Right forelimb (tissue), 1 donor: ENCODE measurements at regions not wholly inside any gene's neighbourhood (a gene's known extent, or its start where the extent isn't known, plus 50 kb on each side); places are given as distances from the start of the nearest gene placed in this dataset.

Experiments
- DNase-seq: peaks from one replicate; pipeline ENCODE4 v3.0.0-alpha.2; 2018

DNA sequence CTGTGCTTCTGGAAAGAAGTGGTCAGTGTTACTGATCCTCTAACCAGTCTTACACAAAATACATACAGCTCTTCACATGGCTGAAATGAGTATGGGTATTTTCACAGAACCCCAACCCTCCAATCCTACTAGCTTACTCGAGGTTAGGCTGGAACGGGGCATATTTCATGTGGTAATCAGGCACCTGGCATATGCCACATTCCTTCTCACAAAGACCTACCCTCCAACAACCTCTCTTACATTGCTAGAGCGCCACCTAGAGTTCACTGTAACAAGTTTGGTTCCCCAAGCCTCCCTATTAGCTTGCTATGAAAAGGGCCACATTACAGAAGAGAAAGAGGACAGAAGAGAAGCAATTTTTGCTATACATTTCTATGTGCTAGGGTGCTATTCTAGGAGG lies 597.3 kb downstream of the PRELID2 start:
- no peak for DNase-seq

DNA sequence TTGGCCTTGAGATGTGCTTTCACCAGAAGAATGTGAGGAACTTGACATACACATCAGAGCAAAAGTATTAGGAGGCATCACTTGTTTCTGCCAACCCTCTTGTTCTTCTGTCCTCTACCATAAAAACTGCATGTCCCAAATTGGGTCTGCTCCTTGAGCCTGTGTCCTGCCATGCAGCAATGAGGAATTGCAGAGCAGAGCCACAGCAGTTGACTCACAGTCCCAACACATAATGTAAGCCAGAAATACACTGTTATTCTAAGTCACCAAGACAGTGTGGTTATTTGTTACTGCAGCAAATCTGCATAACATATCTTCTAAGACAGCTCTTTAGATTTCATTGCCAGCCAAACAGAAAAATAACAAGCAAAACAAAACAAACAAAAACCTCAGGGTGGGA lies 598.2 kb downstream of the PRELID2 start:
- DNase-seq, result no peak

DNA sequence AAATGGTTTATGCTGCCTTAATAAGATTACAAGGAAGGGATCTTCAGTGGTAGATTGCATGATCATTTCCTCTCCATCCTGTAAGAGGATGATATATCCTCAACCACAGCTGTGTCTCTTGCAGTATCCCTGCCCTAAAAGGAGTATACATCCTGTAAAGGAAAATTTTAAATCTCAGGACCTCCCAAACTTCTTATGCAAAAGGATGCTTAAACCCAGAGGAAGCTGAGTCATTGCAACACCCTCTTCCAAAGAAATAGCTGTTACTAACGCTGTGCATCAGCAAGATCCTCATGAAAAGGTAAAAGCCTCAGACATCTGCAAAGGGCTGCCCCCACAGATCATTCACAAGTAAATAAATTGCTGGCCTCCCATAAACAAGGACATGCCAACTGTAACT lies 599.0 kb downstream of the PRELID2 start:
- DNase-seq, result no peak

DNA sequence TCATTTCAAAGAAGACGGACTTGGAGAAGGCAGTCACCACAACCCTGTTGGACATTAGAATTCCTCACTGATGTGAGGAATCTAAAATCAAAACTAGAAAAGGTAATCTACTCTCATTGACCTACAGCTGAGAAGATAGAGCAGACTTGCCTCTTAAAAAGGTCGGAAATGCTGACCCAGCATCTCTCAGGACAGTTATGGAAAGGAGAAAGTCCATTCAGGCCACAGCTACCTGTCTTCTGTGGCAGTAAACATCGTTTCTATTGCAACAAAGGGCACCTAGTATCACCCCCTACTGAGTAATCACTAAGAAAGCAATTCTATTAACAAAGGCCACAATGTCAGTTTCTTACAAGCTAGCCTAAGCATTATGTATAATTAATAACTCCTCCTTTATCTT lies 601.7 kb downstream of the PRELID2 start:
- DNase-seq, result no peak

DNA sequence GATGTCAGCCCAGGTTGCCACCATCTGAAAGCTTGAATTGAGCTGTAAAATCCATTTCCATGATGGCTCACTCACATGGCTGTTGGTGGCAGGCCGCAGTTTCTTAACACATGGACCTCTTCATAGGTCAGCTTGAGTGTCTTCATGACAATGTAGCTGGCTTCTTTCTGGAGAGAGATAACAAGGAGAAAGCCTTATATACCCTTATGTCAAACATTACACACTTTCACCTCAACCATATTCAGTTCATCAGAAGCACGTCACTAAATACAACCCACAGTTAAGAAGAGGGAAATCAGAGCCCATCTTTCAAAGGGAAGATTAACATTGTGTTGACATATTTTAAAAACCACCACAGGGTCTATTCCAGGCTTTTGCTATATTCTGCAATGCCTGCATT lies 604.4 kb downstream of the PRELID2 start:
- no peak for DNase-seq

DNA sequence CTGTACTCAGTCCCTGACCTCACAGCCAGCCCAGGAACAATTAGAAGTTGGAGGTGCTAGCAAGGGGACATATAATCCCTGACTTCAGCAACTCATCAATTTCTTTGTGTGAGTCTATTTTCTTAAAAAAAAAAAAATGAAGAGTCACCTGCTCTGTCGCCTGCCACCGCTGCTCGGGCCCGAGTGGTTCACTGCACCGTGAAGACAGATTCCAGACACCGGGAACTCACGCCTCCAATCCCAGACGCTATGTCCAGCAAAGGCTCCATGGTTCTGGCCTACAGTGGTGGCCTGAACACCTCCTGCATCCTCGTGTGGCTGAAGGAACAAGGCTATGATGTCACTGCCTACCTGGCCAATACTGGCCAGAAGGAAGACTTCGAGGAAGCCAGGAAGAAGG lies 606.6 kb downstream of the PRELID2 start:
- DNase-seq, result no peak

DNA sequence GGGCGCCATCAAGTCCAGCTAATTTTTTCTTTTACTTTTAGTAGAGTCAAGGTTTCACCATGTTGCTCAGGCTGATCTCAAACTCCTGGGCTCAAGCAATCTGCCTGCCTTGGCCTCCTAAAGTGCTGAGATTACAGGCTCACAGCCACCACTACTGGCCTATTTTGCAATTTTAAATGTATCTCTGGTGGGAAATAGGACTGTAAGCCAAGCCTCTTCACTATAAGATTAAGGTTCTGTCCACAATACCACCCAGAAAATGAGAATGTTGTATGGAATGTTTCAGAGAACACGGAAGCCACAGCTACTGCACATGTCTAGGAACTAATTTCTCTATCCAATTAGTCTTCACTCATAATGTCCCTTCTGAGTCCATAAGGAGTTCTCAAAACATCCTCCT lies 607.3 kb downstream of the PRELID2 start:
- DNase-seq, result no peak

DNA sequence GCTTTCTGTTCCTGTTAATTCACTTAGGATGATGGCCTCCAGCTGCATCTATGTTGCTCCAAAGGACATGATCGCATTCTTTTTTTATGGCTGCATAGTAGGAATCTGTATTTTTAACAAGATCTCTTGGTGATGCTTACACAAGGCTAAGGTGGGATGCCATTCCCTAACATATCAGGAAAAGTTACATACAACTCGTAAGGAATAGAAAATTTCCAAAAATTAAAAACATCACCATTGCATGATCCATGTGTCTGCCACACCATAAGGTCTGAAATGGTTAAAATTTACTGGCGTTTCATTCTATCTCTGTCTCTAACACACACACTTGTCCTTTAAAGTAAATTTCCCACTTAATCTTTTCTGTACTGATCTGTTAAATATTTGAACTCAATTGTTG lies 608.4 kb downstream of the PRELID2 start:
- DNase-seq, result no peak

DNA sequence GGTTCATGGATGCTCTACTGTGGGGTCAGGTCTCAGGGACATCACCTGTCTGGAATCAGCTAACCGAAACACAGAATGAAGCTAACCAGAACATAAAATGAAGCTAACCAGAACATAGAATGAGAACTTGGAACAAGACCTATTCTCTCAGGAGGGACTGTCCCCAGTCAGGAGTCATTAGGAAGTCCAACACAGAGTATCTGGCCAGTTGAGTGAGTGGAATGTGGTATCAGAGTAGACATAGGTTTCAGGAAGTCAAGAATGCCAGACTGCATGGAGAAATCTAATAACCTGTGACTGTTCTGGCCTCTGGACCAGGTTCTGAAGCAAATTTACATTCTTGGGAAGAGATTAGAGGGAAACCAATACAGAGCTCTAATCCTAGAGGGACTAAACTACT lies 609.6 kb downstream of the PRELID2 start:
- no peak for DNase-seq

DNA sequence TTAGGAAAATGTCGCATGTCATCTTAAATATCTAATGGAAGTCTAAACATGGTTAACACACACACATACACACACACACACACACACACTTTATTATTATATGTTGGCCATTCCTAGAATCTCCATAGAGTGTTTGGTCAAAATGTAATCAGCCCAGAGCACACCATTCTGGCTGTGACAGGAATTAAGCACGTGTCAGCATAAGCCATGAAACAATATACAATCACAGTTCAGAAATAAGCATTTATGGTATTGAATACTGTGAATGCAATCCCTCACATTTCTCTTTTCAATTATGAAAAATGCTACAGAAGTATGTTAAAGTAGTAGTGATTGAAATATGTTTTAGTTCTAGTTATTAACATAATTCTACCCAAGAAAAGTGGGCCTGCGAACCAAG lies 611.6 kb downstream of the PRELID2 start:
- DNase-seq, result no peak

DNA sequence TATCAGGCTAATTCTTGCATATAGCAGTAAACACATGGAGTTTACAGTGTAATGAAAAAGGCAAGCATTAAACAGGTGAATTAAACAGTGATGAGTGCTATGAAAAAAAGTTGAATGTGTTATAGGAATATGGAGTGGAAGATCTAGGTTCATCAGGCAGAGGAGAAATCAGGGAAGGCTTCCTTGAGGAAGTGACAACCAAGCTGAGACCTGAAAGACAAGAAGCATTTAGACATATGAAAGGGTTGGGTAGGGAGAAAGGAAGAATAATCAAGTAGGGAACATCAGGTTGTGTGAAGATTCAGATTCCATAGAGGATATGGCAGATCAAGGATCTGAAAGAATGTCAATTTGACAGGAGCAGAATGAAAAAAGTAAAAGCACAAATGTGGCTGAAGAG lies 612.5 kb downstream of the PRELID2 start:
- DNase-seq, result no peak

DNA sequence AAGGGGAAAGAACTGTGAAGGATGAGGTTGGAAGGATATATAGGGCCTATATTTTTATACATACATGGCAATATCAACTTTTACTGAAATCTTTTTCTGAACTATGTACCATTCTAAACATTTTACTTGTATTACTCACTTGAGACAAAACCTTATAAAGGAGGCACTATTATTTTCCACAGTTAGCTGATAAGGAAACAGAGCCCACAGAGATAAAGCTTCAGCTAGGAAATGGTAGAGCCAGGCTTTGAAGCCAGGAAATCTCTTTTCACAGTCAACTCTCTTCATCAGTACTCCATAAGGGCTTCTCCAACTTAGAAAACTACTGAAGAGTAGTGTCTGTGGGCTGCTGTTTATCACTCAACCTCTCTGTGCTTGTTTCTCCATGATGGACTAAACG lies 613.7 kb downstream of the PRELID2 start:
- no peak for DNase-seq

DNA sequence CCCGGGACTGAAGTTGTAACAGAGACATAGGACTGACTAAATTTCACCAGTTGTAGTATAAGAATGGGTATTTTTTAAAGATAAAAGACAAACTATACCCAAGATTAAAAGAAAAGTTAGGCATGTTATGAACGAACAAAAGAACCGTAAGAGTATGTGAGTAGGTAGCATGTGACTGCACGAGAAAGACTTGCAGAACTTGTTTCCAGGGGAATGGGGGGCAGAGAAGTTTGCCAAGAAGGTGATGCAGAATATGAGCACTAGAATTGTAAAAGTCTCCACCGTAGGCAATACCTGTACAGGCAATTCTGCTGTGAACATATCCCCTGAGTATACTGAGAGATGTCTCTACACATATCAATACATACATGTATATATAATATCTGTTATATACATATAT lies 614.7 kb downstream of the PRELID2 start:
- DNase-seq, result no peak

DNA sequence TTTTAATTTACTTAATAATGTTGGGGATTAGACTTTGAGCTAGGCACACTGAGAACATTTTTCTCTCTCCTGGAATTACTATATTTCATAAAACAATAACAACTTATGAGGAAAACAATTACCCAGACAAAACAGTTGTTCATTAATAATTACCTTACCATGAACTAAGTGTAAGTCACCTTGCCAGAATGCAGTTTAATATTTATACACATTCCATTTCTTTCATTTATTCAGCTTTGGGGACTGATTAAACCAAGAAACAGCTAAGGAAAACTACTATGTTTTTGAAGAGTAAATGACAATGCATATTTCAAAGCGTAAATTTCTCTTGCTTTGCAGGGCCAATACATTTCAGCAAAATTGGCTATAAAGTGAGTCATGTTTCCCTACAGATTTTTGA lies 616.2 kb downstream of the PRELID2 start:
- no peak for DNase-seq

DNA sequence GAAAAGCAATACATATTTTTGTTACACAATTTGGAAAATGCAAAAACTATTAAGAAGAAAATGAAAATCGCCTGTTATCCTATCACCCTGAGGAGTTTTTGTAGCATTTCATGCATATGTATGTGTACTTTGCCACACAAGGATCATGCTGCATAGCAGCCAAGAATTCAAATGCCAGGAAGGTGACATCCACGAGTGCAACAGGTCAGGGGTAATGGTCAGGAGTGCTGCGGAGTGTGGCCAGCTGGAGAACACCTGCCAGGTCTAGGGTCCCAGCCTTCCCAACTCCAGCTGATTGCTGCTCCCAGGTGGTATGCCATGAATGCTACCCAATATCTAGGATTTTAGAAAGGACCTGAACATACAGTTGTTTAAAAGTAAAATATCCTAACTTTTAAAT lies 617.1 kb downstream of the PRELID2 start:
- DNase-seq, result no peak

DNA sequence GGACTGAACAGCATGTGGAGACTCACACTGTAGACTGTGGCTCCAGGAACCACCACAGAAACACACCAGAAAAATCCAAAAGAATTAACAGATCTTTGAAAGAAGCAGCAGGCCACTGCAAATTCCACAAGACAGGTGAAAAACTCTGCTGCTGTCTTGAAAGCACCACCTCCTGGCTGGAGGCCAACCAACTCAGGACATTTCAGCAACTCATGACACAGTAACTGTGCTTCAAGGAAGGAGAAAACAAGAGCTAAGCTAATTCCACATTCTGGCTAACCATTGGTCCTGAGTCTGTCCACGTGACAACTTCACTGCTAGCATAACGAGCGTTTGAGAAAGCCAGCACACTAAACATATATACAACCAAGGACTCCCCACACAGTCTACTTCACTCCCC lies 625.1 kb downstream of the PRELID2 start:
- no peak for DNase-seq

DNA sequence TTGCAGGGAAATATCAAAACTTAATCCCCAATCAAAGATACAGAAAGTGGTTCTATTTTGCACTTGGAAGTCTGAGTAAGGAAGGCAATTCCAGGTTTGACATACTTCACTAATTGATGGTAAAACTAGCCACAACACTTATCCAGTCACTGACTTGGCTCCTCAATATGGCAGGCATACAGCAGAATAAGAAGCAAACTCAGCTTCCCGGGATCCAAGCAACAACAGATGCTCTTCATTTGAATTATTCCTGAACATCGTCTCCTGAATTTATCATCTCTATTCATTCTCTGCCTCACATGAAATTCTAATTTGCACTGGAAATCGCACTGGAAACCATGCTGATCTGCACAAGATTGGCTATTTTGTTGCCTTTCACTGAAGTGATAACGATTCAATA lies 629.6 kb downstream of the PRELID2 start:
- no peak for DNase-seq

DNA sequence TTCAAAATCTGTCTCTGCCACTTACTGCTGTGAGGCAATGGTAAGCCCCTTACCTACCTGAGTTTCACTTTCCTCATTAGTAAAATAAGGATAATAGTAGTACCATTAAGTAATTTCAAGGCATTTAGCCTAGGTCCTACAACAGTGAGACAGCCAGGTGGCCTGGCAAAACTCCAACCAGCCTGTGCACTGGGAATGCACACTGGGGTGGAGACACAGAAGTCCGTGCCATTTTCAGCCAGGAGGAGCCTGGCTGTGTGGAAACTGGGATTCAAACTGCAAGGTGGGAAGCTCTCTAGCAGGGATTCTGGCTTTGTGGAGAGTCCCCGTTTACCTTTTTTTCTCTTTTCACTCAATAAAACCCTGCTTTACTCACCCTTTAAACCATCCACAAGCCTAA lies 630.4 kb downstream of the PRELID2 start:
- no peak for DNase-seq

DNA sequence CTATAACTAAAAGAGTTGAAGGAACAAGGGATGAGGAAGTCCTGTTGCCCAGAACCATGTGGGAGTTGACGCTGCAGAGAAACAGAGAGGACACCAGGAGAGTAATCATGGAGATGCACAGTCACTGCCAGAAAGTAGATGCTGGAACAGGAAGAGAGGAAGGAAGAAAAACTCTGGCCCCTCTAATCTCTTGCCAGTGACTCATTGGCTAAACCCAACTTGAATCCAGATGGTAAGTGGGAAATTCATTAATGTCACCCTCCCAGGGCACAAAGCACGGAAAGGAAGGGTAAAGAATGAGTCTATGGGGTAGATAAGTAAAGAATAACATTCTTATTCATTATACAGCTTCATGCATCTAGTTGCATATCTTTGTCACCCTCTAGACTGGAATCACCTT lies 631.9 kb downstream of the PRELID2 start:
- DNase-seq, result no peak

DNA sequence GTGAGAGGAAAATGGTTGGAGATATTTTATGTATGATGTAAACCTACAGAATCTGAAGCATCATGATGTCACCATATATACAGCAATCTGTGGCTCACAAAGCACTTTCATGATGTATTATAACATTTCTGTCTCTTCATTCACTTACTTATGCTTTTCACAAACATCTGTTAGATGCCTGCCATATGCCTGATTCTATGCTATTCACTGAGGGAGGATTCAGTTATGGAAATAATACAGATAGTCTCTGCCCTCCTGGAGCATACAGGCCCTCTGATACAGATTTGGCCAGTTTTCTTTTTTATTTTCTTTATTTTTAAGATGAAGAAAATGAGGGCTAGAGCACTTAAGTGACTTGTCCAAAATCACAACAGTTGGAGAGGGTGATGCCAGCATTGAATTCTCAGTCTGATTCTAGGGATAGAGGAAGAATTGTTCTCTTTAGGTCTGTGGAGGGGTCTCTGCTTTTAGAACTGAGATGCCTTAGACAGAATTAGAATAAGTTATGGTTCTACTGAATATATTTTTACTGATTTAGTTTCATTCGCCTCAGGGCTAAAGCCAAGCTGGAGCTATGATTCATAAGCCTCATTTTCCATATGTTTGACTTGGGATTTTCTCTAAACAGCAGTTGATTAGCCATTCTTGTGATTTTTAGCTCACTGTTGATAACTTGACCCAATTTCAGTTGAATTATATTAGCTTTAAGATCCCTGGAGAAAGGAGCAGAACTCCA lies 636.4 kb downstream of the PRELID2 start:
- no peak for DNase-seq

DNA sequence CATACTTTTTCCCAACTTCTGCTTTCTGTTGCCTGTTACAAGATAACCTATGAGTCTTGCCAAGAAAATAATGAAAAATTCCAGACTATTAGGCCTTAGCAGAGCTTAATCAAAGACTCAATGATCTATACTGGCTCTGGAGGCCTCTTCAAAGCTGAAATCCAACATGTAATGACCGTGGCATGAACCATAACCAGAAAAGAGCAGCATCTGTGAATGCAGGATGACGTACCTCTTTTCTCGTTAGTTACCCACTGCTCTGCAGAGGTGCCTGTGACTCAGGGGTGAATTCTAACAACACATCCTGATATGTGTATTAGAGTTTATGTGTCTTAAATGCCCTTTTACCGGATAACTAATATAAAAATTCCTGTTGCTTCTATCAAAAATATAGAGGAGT lies 645.4 kb downstream of the PRELID2 start:
- DNase-seq, result no peak

DNA sequence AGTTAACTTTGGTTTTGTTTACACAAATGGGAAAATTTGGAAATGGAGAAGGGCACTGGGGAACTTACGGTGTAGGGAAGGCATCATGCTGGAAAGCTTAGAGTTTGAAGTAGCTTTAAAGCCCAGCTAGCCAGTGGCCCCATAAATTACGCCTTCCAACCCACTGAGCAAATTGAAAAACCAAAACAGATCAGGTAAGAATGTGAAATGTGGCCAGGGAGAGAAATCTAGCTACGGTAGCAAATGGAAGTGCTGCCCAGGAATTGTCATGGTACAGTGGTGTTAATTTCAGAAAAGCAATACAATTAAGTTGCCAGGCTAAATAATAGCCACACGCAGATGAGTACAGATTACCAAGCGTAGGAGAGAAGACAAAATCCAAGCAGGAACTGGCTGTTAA lies 654.8 kb downstream of the PRELID2 start:
- DNase-seq, result no peak

DNA sequence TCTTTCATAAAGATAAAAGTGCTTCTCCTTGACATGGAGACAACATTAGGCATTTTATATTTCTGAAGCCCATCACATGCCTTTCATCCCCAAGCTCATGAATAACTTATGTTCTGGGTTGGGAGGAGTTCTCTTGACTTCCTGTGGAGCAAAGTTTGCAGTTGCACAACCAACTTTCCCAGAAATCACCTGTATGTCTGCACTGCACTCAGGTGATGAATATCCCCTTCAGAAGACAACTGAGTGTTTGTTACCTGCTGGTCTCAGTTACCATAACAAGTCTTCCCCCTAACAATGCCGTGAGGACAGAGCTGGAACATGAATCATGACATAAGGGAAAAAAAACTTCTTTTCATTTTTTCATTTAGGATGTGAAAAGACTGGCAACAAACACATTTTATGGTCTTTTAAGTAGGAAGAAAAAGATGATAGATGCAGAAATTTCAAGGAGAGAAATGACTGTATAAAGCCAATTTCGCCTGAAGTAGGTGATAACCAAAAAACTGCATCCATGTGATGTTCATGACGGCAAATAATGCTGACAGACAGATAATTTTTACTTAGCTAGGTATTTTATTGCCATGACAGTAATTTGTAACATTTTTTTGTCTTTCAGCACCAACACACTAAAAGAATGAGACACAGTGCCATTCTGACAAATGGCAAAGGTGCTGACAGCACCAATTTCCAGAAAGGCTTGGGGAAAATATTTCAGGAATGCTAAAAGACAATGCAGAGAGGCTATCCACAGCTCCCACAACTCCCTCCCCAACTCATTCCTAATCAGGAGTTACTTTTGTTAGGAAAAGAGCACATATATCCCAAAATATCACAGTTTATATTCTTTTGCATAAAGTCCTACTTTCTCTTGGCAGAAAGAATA lies 656.3 kb downstream of the PRELID2 start:
- no peak for DNase-seq

DNA sequence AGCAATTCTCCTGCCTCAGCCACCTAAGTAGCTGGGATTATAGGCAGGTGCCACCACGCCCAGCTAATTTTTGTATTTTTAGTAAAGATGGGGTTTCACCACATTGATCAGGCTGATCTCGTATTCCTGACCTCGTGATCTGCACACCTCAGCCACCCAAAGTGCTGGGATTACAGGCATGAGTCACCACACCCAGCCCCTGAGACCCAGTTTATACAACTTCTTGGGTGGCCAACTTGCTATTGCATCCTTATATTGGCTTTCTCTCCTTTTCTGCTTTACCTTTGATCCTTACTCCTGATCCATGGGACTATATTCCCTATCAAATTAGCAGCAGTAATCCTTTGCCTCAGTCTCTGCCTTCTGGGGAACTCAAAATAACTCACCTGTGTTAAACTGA lies 659.1 kb downstream of the PRELID2 start:
- DNase-seq, result no peak

DNA sequence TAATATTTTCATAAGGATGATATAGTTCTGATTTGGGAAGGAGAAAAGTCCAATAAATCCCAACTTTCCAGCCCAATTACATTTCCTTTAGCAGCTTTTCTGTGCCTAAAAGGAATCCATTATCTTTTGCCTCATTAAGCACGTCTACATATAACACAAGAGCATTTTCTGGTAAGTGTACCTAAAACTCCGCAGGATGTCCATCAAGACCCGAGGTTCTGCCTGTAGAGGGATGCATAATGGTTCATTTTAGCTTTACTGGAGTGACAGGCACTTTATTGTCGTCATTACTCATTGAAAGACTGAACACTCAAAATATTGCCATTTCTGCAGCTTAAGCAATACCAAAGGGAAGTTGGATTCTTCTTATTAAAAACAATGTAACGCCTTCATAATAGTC lies 669.0 kb downstream of the PRELID2 start:
- DNase-seq, result no peak
